ENCODE measurements at regions not wholly inside any gene's neighbourhood (a gene's known extent, or its start where the extent isn't known, plus 50 kb on each side); places are given as distances from the start of the nearest gene placed in this dataset.

DNA sequence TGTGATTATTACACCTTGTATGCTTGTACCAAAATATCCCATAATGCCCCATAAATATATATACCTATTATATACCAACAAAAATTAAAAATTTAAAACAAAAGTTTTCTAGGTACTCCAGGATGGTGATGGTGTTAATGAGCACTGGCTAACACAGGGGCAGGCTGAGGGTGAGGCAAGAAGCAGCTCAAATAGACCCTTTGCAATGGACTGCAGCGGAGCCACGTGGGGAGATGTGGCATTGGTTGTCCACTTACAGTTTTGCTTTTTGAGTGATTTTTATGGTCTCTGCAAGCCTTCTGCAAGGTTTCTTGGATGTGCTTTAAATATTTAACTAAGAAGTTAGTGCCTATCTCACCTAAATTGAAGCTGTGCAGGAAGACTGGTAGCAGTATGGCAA is 132.9 kb downstream of the RAP2A start:
- H2BK15ac ChIP-seq (ENCODE audit: low read length) = no peak overlapping the region
- no peak overlapping the region for H2BK12ac ChIP-seq (ENCODE audit: low read depth, low read length)
- no peaks in the 10 kb centered on the region for H4K20me1 ChIP-seq (replicated peaks in 1 of 2; ENCODE audit: control insufficient read depth in 1 of 2, insufficient read depth in 2 of 2, low read length in 2 of 2)
- no peak for FAIRE-seq
- H3K36me3 ChIP-seq (ENCODE audit: control insufficient read depth in 2 of 4, insufficient read depth in 4 of 4, low read length in 3 of 4) = no peaks in the 10 kb centered on the region
- H3K14ac ChIP-seq (ENCODE audit: insufficient read length) = no peak overlapping the region
- WGBS, 2 experiments (ENCODE audit: extremely low coverage in 1 of 2, insufficient coverage in 1 of 2, insufficient read length in 1 of 2, insufficient replicate concordance in 2 of 2, low coverage in 1 of 2, low lambda C conversion rate in 2 of 2, missing lambda C conversion rate in 1 of 2) = 91% methylated on average over 2 of the region's 2 CpGs; no CpG with 5 or more reads in 1 of the 2 experiments
- no peaks in the 10 kb centered on the region for H3K9me3 ChIP-seq (ENCODE audit: insufficient read depth in 2 of 2, low read depth in 1 of 2, low read length in 1 of 2)
- H3K79me2 ChIP-seq (ENCODE audit: control insufficient read depth in 1 of 2, insufficient read depth in 2 of 2, low read length in 2 of 2) = no peaks in the 10 kb centered on the region
- H3K4me3 ChIP-seq (ENCODE audit: extremely low read depth in 1 of 4, insufficient read depth in 2 of 4, low read depth in 3 of 4, low read length in 4 of 4) = no peak overlapping the region
- ChIA-PET POLR2A (ENCODE audit: partially characterized antibody) (no interaction called here), CTCF (ENCODE audit: partially characterized antibody) (interaction anchor here (0.6 to 2.0 kb wide), 2 partner anchors 233 to 1425 kb away, joined by 3 to 7 read pairs; no protein-coding TSS in a partner anchor)
- H2BK5ac ChIP-seq (ENCODE audit: low read depth, low read length) = no peak overlapping the region
- no peak overlapping the region for H4K5ac ChIP-seq (ENCODE audit: insufficient read length, low read depth, low read length)
- no peak overlapping the region for H2AFZ ChIP-seq (ENCODE audit: low read length)
- no peak overlapping the region for H3K9ac ChIP-seq (replicated peaks in 1 of 4; ENCODE audit: extremely low read depth in 1 of 4, low read depth in 3 of 4, low read length in 3 of 4)
- H4K91ac ChIP-seq (replicated peaks; ENCODE audit: insufficient read length, low read length) = no peak overlapping the region
- TF ChIP-seq RBBP5 (IDR thresholded peaks at IDR 0.05; ENCODE audit: borderline replicate concordance, low read depth, low read length) (no peak), CBX8 (IDR thresholded peaks at IDR 0.05; ENCODE audit: borderline replicate concordance, low read depth, low read length) (no peak)
- no peak overlapping the region for H2AK5ac ChIP-seq (ENCODE audit: low read depth, low read length)
- H4K8ac ChIP-seq (ENCODE audit: extremely low read depth, insufficient read depth, low read length) = no peak overlapping the region
- H3K79me1 ChIP-seq (ENCODE audit: low read depth, low read length) = no peaks in the 10 kb centered on the region
- no peak overlapping the region for H2BK120ac ChIP-seq (replicated peaks; ENCODE audit: low read depth, low read length)
- H3K4ac ChIP-seq (replicated peaks; ENCODE audit: insufficient read length, low read depth, low read length) = no peak overlapping the region
- no peak overlapping the region for H2BK20ac ChIP-seq (ENCODE audit: low read length)
- peaks cover 0 to 8% (median 1%) of the 10 kb centered on the region in 4 experiments; a peak in 4 of 7 replicates for H3K4me1 ChIP-seq (replicated peaks in 1 of 4; ENCODE audit: control insufficient read depth in 3 of 4, insufficient read depth in 4 of 4, low read length in 3 of 4)
- no peaks in the 10 kb centered on the region for H3K27me3 ChIP-seq (replicated peaks in 1 of 4; ENCODE audit: control insufficient read depth in 3 of 4, extremely low read depth in 1 of 4, insufficient read depth in 3 of 4, low read length in 3 of 4)
- H3K27ac ChIP-seq (ENCODE audit: low read depth, low read length) = no peak overlapping the region
- H3K4me2 ChIP-seq (ENCODE audit: insufficient read depth in 1 of 2, low read depth in 2 of 2, low read length in 2 of 2) = no peak overlapping the region
- H3K23me2 ChIP-seq (ENCODE audit: low read depth, low read length) = no peaks in the 10 kb centered on the region
- no peak overlapping the region for H3K18ac ChIP-seq (ENCODE audit: extremely low read depth, low read length)
- no peak for DNase-seq (ENCODE audit: low read depth in 1 of 2, low spot score in 2 of 2)
- H3K23ac ChIP-seq (ENCODE audit: insufficient read length) = no peak overlapping the region
- H3K56ac ChIP-seq (replicated peaks; ENCODE audit: insufficient read length, low read depth, low read length) = no peak overlapping the region
